HG02885 (cell line): ENCODE measurements at regions not wholly inside any gene's neighbourhood (a gene's known extent, or its start where the extent isn't known, plus 50 kb on each side); places are given as distances from the start of the nearest gene placed in this dataset.
A peak's percentile ranks its signal among the peaks of the same experiment; 100 is the strongest.
"Not testable (repeated sequence)": the region's sequence is repeated elsewhere in the genome, so short reads cannot be mapped to it uniquely, and the experiment has no call there.

Experiments used
- ATAC-seq: cut with Tn5 transposase; IDR thresholded peaks from one replicate; pipeline ENCODE4 v1.9.1; 2021; ENCODE audit warnings: mild to moderate bottlenecking; ENCODE audit not compliant: unreplicated experiment, poor library complexity

DNA sequence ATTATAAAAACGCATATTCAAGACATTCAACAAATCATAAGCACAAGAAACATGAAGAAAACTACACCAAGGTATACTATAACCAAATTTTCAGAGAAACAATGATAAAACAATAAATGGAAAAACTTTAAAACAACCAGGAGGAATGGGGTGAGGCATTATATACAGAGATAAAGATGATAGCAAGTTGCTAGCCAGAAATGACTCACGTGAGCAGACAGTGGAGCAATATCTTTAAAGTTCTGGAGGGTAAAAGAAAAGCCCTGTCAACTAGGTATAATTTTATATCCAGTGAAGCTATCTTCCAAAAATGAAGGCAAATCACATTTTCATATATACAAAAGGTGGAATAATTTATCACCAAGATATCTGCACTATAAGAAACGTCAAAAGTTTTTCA, 97.8 kb upstream of the PCED1B start:
- no peak for ATAC-seq

DNA sequence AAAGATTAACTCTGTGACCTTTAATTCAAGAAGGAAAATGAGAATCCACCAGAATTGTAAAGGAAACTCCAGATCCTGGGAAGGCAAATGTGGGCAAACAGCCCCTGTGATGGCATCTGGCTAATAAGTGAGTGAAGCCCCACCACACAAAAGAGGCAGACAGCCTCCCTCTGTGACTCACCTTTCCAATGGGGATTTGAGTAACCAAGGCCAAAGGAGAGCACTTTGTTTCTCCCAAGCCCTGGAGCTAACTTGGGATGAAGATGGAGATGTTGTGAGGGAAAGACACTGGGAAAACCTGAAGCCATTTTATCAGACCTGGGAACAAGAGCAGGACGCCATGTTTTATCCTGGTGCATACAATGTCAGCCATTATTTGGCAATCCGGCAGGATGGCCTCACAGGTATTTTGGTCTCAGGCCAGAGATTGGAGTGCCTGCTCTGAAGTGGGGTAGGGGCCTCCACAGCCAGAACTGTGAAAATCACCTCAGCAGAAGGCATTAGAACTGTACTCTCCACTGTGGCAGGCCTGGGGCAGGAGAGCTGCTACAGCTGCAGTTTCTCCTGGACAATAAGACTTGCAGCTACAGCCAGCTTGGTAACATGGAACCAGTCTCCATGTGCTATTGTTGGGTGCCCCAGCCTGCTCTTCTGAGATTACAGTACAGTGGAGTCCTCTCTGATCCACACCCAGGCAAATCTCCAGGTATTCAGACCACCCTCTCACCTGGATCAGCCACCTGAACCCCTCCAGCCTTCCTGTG, 96.6 kb upstream of the PCED1B start:
- no peak for ATAC-seq

DNA sequence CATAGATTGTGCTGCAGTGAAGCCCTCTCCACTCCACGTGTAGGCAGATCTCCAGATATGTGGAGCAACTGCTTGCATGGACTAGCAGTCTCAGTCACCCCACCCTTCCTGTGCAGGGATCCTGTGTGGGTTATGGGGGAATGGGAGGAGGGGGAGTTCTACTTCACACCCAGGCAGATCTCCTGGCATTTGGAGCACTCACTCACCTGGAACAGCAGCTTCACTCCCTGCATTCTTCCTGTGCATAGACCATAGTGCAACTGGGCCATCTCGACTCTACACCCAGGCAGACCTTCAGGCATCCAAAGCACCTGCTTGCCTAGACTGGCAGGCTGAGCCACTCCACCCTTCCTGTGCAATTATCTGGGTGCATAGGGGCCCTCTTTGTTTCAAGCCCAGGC, 96.0 kb upstream of the PCED1B start:
- ATAC-seq, result peak; percentile 16

DNA sequence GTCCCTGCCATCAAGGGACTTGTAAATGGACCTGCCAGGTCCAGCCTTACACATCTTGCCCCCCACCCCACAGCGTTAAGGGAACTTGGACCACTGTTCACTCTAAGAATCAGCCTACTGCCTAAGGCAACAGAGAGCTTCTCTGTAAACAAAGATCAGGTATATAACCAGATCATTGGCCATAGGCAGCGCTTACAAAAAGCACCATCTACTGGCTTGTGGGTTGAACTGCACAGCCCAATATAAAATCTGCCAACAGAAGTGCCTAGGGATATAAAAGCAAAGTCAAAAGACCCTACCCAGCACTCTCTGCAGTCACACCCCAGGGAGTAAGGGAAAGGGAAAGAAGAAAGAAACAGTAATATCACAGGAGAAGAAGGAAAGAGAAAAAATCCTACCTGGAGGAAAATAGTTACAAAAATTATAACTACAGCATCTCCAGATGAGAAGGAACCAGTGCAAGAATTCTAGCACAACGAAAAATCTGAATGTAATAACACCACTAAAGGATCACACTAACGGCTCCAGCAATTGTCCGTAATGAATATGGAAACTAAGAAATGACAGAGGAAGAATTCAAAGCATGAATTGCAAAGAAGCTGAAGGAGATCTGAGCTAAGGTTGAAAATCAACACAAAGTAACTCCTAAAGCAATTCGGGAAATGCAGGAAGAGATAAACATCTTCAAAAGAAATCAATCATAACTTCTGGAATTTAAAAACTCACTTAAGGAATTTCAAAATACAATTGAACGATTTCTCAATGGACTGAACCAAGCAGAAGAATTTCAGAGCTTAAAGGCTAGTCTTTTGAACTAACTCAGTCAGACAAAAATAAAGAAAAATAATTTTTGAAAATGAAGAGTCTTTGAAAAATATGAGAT, 95.2 kb upstream of the PCED1B start:
- peak; percentile 83 for ATAC-seq

DNA sequence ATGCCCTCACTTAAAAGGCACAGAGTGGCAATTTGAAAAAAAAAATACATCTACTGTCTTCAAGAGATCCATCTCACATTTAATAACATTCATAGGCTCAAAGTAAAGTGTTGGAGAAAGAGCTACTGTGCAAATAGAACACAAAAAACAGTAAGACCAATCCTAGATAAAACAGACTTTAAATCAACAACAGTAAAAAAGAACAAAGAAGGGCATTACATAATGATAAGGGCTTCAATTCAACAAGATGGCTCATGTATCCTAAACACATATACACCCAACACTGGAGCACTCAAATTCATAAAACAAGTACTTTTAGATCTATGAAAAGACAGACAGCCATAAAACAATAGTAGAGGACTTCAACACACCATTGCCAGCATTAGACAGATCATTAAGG, 93.6 kb upstream of the PCED1B start:
- no peak for ATAC-seq

DNA sequence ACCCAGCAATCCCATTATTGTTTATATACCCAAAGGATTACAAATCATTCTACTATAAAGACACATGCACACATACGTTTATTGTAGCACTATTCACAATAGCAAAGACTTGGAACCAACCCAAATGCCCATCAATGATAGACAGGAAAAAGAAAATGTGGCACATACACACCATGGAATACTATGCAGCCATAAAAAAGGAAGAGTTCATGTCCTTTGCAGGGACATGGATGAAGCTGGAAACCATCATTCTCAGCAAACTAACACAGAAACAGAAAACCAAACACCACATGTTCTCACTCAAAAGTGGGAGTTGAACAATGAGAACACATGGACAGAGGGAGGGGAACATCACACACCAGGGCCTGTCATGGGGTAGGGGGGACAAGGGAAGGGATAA, 91.3 kb upstream of the PCED1B start:
- ATAC-seq, result not testable (repeated sequence)

DNA sequence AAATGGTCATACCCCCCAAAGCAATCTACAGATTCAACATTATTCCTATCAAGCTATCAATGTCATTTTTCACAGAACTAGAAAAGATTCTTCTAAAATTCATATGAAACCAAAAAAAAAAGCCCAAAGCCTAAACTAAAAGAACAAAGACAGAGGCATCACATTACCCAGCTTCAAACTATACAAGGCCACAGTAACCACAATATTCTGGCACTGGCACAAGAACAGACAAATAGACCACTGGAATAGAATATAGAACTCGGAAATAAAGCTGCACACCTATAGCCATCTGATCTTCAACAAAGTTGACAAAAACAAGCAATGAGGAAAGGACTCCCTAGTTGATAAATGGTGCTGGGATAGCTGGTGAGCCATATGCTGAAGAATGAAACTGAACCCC, 89.2 kb upstream of the PCED1B start:
- no peak for ATAC-seq

DNA sequence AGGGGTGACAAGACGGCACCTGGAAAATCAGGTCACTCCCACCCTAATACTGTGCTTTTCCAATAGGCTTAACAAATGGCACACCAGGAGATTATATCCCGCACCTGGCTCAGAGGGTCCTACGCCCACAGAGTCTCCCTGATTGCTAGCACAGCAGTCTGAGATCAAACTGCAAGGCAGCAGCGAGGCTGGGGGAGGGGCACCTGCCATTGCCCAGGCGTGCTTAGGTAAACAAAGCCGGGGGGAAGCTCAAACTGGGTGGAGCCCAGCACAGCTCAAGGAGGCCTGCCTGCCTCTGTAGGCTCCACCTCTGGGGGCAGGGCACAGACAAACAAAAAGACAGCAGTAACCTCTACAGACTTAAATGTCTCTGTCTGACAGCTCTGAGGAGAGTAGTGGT, 87.4 kb upstream of the PCED1B start:
- ATAC-seq, result not testable (repeated sequence)

DNA sequence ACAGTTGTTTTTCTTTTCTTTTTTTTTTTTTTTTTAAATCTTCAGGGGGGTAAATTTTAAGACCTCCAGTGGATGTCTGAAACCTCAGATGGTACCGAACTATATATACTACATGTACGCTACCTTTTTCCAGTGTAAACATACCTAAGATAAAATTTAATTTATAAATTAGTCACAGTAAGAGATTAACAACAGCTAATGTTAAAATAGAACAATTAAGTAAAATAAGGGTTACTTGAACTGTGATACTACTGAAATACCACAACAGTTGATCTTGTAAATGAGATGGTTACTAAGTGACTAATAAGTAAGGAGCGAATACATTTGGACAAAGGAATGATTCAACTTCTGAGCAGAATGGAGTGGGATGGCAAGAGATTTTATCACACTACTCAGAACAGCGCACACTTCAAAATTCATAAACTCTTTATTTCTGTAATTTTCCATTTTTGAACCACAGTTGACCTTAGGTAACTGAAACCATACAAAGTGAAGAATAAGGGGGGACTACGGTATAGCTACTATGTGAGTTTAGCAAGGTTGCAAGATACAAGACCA, 80.5 kb upstream of the PCED1B start:
- ATAC-seq, result no peak

DNA sequence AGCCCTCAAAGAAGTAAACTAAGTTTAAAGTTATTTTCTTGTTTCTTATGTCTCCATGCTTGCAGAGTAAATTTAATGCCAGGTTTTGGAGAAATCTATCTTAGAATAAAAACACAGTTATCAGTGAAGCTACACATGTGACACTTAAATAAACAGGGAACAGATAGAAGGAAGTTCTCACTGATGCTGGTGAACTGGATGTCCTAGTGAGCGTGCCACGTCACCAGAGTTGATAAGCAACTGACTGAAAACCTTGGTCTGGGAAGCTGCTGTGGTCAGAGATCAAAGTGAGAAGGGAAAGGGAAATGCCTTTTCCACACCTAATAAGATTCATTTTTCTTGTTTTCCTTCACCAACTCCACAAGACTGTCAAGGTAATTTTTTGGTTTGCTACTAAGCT, 74.8 kb upstream of the PCED1B start:
- no peak for ATAC-seq

DNA sequence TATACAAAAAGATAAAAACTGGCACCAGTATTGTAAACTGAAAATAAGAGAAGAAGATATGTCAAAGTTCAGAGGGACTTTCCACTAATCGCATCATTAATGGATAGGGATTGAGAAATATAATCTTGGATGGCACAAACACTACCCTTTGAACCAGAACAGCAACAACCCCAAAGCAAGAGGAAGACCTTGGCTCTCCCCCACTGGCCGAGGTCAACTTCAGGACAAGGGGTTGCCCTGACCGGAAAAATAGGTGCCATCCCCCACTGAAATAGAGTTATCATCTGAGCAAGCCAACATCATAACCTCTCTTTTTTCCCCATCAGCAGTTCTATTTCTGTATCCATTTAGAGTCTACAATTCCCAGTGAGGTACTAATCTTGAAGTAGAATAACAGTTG, 72.4 kb upstream of the PCED1B start:
- no peak for ATAC-seq

DNA sequence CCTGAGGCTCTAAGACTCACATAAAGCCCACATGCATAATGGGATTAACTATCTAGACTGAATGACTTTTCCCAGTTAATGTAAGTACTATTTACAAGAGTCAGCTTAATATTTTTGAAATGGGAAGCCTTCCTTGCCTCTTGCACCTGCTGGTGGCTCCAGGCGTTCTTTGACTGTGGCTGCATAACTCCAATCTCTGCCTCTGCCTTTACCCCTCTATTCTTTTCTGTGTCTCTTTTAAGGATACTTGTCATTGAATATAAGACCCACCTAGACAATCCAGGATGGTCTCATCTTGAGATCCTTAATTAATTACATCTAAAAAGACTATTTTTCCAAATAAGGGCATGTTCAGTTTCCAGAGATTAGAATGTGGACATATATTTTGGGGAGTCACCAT, 66.9 kb upstream of the PCED1B start:
- no peak for ATAC-seq

DNA sequence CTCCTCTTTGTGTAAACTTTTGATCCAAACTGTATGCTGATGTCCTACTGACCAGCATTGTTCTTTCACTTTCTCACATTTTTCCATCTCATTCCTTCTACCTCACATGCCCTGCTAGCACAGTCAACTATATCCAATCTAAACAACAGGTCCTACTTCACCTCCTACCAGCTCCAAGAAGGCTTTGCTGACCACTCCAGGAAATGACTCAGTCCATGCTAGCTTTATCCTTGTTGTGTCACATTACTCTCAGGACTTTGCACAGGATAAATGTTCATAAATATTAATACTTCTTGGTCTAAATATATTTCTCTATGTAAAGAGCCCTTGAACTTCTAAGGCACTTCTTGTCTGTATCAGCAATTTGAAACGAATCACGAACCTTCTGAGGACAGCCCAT, 64.9 kb upstream of the PCED1B start:
- no peak for ATAC-seq

DNA sequence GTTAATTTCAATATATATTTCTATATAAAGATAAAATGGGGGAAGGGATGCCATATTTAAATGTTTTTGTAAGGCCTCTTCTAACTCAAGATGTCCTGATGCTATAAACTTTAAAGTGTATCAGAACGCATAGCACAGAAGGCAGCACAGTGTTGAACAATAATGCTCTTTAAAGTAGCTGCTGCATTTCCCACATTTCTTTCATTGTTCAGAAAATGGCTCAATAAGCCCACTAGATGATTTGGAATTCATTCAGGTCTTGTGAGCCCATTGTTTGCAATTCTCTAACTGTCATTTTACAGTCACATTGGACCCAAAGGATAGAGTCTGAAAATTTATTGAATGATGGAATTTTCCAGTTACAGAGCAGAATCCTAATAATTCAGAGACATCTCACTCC, 64.0 kb upstream of the PCED1B start:
- no peak for ATAC-seq

DNA sequence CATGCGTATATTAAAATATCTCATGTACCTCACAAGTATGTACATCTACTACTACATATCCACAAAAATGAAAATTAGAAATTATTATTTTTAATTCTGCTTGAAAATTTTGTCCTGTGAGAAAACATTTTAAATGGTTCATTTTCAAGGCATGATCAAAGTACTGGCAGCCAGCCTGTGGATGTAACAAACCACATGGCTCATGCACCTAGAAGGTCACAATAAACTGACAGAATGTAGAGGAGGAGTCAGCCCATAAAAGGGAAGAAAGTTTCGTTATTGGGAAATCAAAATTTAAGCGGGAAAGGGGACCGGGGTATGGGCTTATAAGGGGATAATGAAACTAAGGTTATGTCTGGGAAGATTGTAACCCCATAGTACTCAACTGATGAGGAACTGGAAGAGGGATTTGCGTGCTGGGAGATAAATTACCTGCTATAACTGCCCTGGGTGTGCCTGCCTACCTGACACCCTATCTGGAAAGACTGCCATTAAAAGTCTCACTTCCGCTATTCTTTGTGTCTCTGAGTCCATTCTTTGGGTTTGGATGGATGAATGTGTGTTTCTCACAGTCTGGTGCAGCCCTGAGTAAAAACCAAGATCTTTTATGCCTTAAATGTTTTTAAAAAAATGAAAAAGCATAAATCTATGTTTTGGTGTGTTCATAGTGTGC, 62.2 kb upstream of the PCED1B start:
- ATAC-seq, result no peak

DNA sequence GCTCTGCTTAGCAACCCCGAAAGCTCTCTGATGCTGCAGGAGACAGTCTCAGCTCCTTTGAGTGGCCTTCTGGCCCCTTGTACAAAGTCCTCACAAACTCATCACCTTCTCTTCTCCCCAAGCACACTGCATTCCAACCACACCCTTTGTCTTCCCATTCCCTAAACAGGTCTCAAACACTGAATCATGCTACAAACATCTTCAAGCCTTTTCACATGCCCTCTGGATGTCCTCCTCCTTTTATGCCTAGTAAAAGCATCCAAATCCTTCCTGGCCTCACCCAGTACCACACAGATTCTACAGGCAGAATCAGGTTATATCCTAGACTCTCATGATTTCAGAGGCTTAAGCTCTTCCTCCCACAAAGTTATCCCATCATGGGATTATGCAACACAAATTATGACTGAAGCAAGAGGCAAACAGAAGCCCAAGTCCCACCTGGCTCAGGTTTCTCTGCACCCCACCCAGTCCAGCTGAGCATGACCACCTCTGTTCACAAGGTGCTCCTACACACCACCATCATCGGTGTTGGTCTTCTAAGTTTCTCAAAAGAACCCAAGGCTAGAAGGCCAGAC, 61.4 kb upstream of the PCED1B start:
- ATAC-seq, result no peak

DNA sequence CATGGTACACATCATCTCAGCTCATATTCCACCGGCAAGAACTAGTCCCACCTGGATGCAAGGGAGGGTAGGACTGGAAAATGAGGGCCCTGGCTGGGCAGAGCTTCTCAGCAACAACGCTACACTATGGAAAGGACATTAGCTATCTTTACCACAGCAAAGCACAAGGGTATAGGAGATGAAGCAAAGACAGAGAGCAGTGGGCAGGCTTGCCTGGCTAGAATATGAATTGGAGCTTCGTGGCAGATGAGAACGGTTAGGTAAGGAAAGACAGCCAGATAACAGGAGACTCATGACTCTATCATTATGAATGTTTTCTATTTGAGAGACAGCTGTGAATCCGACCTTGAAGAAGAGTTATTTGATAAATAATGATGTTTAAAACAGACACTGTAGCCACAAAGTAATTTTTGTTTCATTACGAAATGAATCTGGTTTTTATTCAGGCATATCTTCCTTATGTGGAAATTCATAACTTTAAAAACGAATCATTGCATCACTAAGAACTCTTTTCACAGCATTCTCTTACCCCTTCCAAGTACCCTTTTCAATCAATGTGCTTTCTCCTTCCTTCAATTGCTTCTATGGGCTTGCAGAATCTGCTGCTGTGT, 59.1 kb upstream of the PCED1B start:
- ATAC-seq, result no peak

DNA sequence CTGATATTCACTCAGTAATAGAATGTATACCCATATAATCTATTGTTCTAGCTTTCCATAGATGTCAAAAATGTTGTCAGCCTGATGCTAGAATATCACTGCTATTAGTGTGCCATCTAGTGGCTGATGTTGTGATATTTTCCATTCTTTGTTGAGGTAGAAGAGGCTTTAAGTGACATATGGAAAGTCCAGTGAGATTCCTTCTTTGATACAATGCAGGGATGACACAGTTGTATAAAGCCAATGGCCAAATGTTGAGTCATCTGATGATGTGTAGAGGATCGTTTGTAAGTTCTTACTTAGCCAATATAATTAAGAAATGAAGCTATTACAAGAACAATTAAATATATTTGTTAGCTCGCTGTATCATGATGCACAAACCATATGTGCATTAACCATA, 58.1 kb upstream of the PCED1B start:
- ATAC-seq, result no peak

DNA sequence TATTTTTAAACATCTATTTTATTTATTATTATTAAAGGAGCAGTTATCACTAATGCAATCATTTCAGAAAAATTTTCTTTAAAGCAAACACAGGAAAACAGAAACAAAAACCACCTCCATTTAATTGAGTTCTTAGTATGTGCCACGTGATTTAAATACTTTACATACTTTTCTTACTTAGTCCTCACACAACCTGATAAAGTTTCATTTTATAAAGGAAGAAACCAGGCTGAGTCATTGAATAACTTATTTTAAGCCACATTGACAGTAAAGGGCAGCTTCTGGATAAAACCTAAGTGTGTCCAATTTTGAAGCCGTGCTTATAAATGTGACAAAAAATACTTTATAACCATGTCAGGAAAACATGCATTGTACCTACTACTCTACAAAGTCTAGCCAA, 57.1 kb upstream of the PCED1B start:
- no peak for ATAC-seq

DNA sequence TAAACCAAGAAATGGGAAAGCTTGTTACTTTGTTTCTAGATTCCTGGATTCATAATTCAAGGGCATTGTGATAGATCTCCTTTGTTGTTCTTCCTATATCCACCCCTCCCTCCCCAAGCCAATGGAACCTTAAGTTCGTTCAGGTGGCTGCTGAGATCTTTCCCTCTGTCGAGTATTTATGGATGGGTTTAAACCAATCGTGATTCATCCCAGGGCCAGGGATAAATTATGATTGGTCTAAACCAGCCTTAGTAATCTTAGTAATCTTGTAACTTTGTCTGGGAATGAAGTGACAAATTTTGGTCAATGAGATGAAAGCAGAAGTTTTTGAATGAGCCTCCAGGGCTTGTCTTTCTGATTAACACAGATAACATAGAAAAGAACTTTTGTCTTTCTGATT, 56.1 kb upstream of the PCED1B start:
- ATAC-seq, result no peak
